Coronary artery (tissue), 2 donors: ENCODE measurements at regions not wholly inside any gene's neighbourhood (a gene's known extent, or its start where the extent isn't known, plus 50 kb on each side); places are given as distances from the start of the nearest gene placed in this dataset.

Experiments used
- DNase-seq: peaks from one replicate; pipeline ENCODE4 v3.0.0-alpha.2; 2017; ENCODE audit warnings: low spot score
- H3K27ac ChIP-seq, 2 donors: fragments of 200-600 bp; sonication (generic); one replicate each; pipeline ENCODE4 v1.5.1; 2016 to 2019
- H3K4me3 ChIP-seq: fragments of 200-600 bp; sonication (generic); 2 replicates; pipeline ENCODE4 v1.5.1; 2016; ENCODE audit warnings: mild to moderate bottlenecking, moderate library complexity
- TF ChIP-seq, protein P1 (sequence below): fragments of 200-600 bp; sonication (generic); IDR thresholded peaks from one replicate; pipeline ENCODE4 v1.5.1; 2019; ENCODE audit warnings: antibody characterized with exemption

DNA sequence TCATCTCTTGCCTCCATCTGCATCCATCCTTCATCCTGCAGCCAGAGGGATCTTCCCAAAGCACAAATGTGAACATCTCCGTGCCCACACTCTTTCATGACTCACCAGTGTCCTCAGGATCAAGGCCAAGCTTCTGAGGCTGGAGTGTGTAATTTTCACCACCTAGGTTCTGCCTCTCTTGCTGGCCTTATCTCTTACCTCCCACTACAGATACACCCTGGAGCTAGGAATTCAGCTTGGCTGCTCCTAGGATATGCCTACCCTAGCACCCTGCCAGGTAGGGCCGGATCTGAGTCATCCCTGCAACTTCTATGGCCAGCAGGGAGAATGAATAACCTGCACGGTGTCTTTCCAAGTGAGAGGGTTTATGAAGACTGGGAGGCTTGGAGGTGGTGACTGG lies 208.7 kb upstream of the CSF3R start:
- TF ChIP-seq, protein P1, sequence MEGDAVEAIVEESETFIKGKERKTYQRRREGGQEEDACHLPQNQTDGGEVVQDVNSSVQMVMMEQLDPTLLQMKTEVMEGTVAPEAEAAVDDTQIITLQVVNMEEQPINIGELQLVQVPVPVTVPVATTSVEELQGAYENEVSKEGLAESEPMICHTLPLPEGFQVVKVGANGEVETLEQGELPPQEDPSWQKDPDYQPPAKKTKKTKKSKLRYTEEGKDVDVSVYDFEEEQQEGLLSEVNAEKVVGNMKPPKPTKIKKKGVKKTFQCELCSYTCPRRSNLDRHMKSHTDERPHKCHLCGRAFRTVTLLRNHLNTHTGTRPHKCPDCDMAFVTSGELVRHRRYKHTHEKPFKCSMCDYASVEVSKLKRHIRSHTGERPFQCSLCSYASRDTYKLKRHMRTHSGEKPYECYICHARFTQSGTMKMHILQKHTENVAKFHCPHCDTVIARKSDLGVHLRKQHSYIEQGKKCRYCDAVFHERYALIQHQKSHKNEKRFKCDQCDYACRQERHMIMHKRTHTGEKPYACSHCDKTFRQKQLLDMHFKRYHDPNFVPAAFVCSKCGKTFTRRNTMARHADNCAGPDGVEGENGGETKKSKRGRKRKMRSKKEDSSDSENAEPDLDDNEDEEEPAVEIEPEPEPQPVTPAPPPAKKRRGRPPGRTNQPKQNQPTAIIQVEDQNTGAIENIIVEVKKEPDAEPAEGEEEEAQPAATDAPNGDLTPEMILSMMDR: no peak
- Histone ChIP-seq H3K27ac (no peak overlapping the region), H3K4me3 (no peak overlapping the region)
- no peak for DNase-seq

DNA sequence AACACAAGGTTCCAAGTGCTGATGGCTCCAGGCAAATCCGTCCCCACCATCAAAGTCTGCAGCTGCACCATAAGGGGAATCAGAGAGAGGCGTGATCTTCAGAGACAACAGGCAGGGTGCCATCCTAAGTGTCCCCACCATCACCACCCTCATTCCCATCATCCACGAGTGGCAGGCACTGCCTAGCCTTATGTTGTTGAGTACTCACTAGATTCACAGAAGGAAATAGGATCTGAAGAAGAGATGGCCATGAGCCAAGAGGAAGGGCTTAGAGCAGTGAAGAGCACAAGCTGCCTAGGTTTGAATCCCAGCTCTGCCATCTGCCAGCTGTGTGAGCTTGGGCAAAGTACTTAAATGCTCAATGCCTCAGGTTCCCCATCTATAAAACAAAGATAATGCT lies 207.3 kb upstream of the CSF3R start:
- H3K27ac ChIP-seq: no peak overlapping the region
- H3K4me3 ChIP-seq: no peak overlapping the region
- no peak for DNase-seq
- TF ChIP-seq, protein P1: no peak

DNA sequence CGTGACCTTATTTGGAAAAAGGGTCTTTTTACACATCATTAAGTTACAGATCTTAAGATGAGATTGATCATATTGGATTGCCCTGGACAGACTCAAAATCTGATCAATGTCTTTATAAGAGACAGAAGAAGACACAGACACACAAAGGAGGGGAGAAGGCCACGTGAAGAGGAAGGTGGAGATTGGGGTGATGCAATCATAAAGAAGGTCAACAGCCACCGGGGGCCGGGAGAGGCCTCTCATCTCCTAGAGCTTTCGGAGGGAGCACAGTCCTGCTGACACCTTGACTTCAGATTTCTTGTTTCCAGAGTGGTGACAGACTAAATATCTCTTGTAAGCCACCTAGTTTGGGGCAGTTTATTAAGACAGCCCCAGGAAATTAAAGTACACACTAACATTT lies 204.6 kb upstream of the CSF3R start:
- Histone ChIP-seq H3K27ac (no peak overlapping the region), H3K4me3 (no peak overlapping the region)
- no peak for DNase-seq
- TF ChIP-seq, protein P1: no peak

DNA sequence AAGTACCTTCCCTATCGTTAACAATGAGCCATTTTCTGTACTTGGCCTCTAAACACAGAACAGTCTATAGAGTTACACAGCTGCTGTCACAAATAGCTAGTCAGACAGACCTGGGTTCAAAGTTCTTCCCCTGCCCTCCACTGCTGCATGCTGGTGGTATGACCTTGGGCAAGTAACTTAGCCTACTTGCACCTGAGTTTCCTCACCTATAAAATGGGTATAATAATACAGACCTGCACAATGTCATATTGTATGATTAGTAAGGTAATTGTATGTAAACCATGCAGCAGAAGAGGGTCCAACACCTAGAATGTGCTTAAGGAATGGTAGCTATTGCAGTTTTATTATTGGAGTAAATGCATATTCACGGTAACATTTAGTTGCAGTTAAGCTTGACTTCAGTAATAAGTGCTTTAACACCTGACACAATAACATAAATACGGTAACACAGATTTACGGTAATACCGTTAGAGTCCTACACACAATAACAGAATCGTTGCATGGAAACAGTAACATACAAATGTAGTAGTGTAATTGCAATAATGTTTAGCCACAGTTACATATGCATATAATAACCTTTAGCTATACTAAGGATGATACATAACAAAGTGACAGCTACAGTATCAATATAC lies 193.3 kb upstream of the CSF3R start:
- Histone ChIP-seq H3K27ac (no peak overlapping the region), H3K4me3 (no peak overlapping the region)
- TF ChIP-seq, protein P1: no peak
- no peak for DNase-seq

DNA sequence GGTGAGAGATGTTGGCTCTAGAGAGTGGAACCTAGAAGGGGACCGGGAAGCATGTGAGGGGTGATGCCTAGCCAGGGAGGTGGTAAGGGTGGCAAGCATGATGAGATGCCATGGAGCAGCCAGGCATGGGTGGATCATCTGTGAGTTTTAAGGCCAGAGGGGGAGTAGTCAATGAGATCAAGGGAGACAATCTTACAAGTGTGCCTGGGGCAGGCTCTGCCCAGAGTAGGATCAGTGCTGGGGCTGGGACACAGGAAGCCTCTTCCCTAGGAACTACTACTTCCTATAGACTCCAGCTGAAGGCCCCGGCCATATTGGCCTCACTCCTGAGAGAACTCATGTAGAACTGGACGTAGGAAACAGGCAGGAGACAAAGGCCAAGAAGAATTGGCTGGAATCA lies 192.4 kb upstream of the CSF3R start:
- TF ChIP-seq, protein P1: no peak
- Histone ChIP-seq H3K4me3 (no peak overlapping the region), H3K27ac (no peak overlapping the region)
- DNase-seq: peak; percentile 43

DNA sequence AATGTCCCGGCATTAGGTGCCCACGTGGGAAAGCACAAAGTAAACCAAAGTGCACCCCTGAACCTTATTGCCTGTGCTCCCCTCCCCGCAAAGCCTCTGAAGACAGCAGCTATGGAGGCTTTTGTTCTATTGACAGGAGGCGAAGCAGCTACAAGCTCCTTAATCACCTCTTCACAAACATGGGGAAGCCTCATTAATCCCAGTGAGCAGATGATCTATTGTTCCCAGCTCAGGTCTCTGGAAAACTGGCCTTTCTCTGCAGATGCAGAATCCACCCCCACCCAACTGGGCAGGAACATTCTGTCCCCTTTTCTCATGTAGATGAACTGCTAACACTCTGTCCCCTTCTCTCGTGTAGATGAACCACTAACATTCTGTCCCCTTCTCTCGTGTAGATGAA lies 190.5 kb upstream of the CSF3R start:
- no peak overlapping the region for H3K27ac ChIP-seq
- H3K4me3 ChIP-seq: no peak overlapping the region
- TF ChIP-seq, protein P1: no peak
- DNase-seq: peak; percentile 31

DNA sequence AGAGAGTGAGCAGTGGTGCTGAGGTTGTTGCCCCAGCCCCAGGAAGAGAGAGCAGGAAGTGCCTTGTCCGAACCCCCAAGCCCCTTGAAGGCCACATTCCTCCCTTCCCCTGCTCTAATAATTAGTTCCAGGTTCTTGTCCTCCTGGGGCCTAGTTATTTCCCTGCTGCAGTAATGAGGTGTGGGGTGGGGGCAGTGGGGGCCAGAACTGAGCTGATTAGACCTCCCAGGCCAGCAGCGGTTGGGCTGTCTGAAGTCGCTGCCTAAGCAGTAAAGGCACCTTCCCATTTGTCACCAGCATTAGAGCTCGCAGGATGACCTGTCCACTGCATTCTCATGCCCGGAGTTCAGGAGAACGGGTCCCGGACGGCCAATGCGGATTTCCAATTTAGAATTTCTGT lies 186.5 kb upstream of the CSF3R start:
- TF ChIP-seq, protein P1: no peak
- H3K27ac ChIP-seq: no peak overlapping the region
- peak; percentile 43 for DNase-seq

More for the DNA sequence above, 186.5 kb upstream of the CSF3R start:
- H3K4me3 ChIP-seq: no peak overlapping the region
